ENCODE measurements at regions not wholly inside any gene's neighbourhood (a gene's known extent, or its start where the extent isn't known, plus 50 kb on each side); places are given as distances from the start of the nearest gene placed in this dataset.

GRCh38 chr7:88485821-88486220, 179.1 kb upstream of the STEAP4 start:
- no peak overlapping the region for H3K4me3 Mint-ChIP-seq (ENCODE audit: unreplicated experiment)
- no peaks in the 10 kb centered on the region for H3K9me3 ChIP-seq
- no peak for DNase-seq
- TF ChIP-seq CTCF (IDR thresholded peaks at IDR 0.05; ENCODE audit: insufficient read depth in 1 of 2, low read depth in 1 of 2, low read length in 1 of 2, severe bottlenecking in 1 of 2, unreplicated experiment in 1 of 2), result no peak
- no TSS peak for BruUV-seq (replicated peaks)
- H3K36me3 ChIP-seq (ENCODE audit: control insufficient read depth, insufficient read depth, low read length), result no peaks in the 10 kb centered on the region
- no peak overlapping the region for H3K27ac Mint-ChIP-seq (ENCODE audit: unreplicated experiment)
- ChIA-PET CTCF (no interaction called here), POLR2A (no interaction called here)
- H3K4me3 ChIP-seq (ENCODE audit: low read depth, low read length), result no peak overlapping the region
- no peaks in the 10 kb centered on the region for H3K9me3 Mint-ChIP-seq (ENCODE audit: unreplicated experiment)
- no peaks in the 10 kb centered on the region for H3K27me3 ChIP-seq (replicated peaks; ENCODE audit: control insufficient read depth, insufficient read depth, low read length)
- H3K4me1 ChIP-seq, result no peaks in the 10 kb centered on the region
- no peaks in the 10 kb centered on the region for H3K36me3 Mint-ChIP-seq (ENCODE audit: insufficient read depth, unreplicated experiment)
- no peaks in the 10 kb centered on the region for H3K4me1 Mint-ChIP-seq (ENCODE audit: low read depth, unreplicated experiment)
- H3K27me3 Mint-ChIP-seq (ENCODE audit: insufficient read depth, unreplicated experiment), result peaks cover 10% of the 10 kb centered on the region
- intact Hi-C loops (cut with micrococcal nuclease; ENCODE audit: unreplicated experiment), result no loop called here

- DNase-seq, result no peak
- intact Hi-C loops (cut with micrococcal nuclease; ENCODE audit: unreplicated experiment), result no loop called here
- Histone ChIP-seq H3K4me3 (ENCODE audit: low read depth, low read length) (no peak overlapping the region), H3K27me3 (replicated peaks; ENCODE audit: control insufficient read depth, insufficient read depth, low read length) (no peaks in the 10 kb centered on the region), H3K36me3 (ENCODE audit: control insufficient read depth, insufficient read depth, low read length) (no peaks in the 10 kb centered on the region), H3K4me1 (no peaks in the 10 kb centered on the region), H3K9me3 (no peaks in the 10 kb centered on the region)
- Mint-ChIP-seq H3K27ac (ENCODE audit: unreplicated experiment) (no peak overlapping the region), H3K9me3 (ENCODE audit: unreplicated experiment) (no peaks in the 10 kb centered on the region), H3K4me1 (ENCODE audit: low read depth, unreplicated experiment) (no peaks in the 10 kb centered on the region), H3K36me3 (ENCODE audit: insufficient read depth, unreplicated experiment) (no peaks in the 10 kb centered on the region), H3K4me3 (ENCODE audit: unreplicated experiment) (no peak overlapping the region), H3K27me3 (ENCODE audit: insufficient read depth, unreplicated experiment) (peaks cover 7% of the 10 kb centered on the region)
- TF ChIP-seq CTCF (IDR thresholded peaks at IDR 0.05; ENCODE audit: insufficient read depth in 1 of 2, low read depth in 1 of 2, low read length in 1 of 2, severe bottlenecking in 1 of 2, unreplicated experiment in 1 of 2), result no peak
- ChIA-PET CTCF (no interaction called here), POLR2A (no interaction called here)
- BruUV-seq (replicated peaks), result no TSS peak
Measured at GRCh38 chr7:88484551-88484950, 177.9 kb upstream of the STEAP4 start.

- CTCF ChIA-PET, result no interaction called here
- DNase-seq, result no peak
Measured at GRCh38 chr7:88480896-88481295, 174.2 kb upstream of the STEAP4 start.

More at GRCh38 chr7:88480896-88481295, 174.2 kb upstream of the STEAP4 start:
- intact Hi-C loops (cut with micrococcal nuclease; ENCODE audit: unreplicated experiment), result no loop called here
- Mint-ChIP-seq H3K27me3 (ENCODE audit: insufficient read depth, unreplicated experiment) (no peaks in the 10 kb centered on the region), H3K9me3 (ENCODE audit: unreplicated experiment) (no peaks in the 10 kb centered on the region), H3K36me3 (ENCODE audit: insufficient read depth, unreplicated experiment) (no peaks in the 10 kb centered on the region), H3K27ac (ENCODE audit: unreplicated experiment) (no peak overlapping the region), H3K4me3 (ENCODE audit: unreplicated experiment) (no peak overlapping the region), H3K4me1 (ENCODE audit: low read depth, unreplicated experiment) (no peaks in the 10 kb centered on the region)
- POLR2A ChIA-PET, result no interaction called here
- no peaks in the 10 kb centered on the region for H3K36me3 ChIP-seq (ENCODE audit: control insufficient read depth, insufficient read depth, low read length)
- no TSS peak for BruUV-seq (replicated peaks)
- no peak for TF ChIP-seq CTCF (IDR thresholded peaks at IDR 0.05; ENCODE audit: insufficient read depth in 1 of 2, low read depth in 1 of 2, low read length in 1 of 2, severe bottlenecking in 1 of 2, unreplicated experiment in 1 of 2)
- no peaks in the 10 kb centered on the region for H3K4me1 ChIP-seq
- no peak overlapping the region for H3K4me3 ChIP-seq (ENCODE audit: low read depth, low read length)
- H3K27me3 ChIP-seq (replicated peaks; ENCODE audit: control insufficient read depth, insufficient read depth, low read length), result no peaks in the 10 kb centered on the region
- H3K9me3 ChIP-seq, result no peaks in the 10 kb centered on the region
